Osteocyte (in vitro differentiated cells): ENCODE measurements at regions not wholly inside any gene's neighbourhood (a gene's known extent, or its start where the extent isn't known, plus 50 kb on each side); places are given as distances from the start of the nearest gene placed in this dataset.
A peak's percentile ranks its signal among the peaks of the same experiment; 100 is the strongest.
"Not testable (repeated sequence)": the region's sequence is repeated elsewhere in the genome, so short reads cannot be mapped to it uniquely, and the experiment has no call there.

Experiments used
- DNase-seq: peaks from one replicate; pipeline ENCODE4 v3.0.0; 2021; ENCODE audit warnings: mixed read lengths; ENCODE audit not compliant: unreplicated experiment; ENCODE audit errors: extremely low spot score
- H3K27ac Mint-ChIP-seq: one replicate; pipeline ENCODE4 v1.8.0; 2021; ENCODE audit warnings: mild to moderate bottlenecking, mixed read lengths; ENCODE audit not compliant: unreplicated experiment
- H3K27me3 Mint-ChIP-seq: one replicate; pipeline ENCODE4 v1.8.0; 2021; ENCODE audit warnings: mixed read lengths; ENCODE audit not compliant: unreplicated experiment
- H3K36me3 Mint-ChIP-seq: one replicate; pipeline ENCODE4 v1.8.0; 2021; ENCODE audit warnings: mixed read lengths; ENCODE audit not compliant: unreplicated experiment
- H3K4me1 Mint-ChIP-seq: one replicate; pipeline ENCODE4 v1.8.0; 2021; ENCODE audit warnings: mixed read lengths; ENCODE audit not compliant: unreplicated experiment
- H3K4me3 Mint-ChIP-seq: one replicate; pipeline ENCODE4 v1.8.0; 2021; ENCODE audit warnings: mild to moderate bottlenecking, moderate library complexity, mixed read lengths; ENCODE audit not compliant: unreplicated experiment
- H3K9me3 Mint-ChIP-seq: one replicate; pipeline ENCODE4 v1.8.0; 2021; ENCODE audit warnings: mixed read lengths; ENCODE audit not compliant: unreplicated experiment

- not testable (repeated sequence) for H3K9me3 Mint-ChIP-seq, H3K27ac Mint-ChIP-seq, H3K4me3 Mint-ChIP-seq, H3K27me3 Mint-ChIP-seq, DNase-seq, H3K36me3 Mint-ChIP-seq, H3K4me1 Mint-ChIP-seq
Measured at GRCh38 chr9:63334187-63334586, 1950.8 kb downstream of the FOXD4L5 start.

- not testable (repeated sequence) for H3K27me3 Mint-ChIP-seq, H3K4me1 Mint-ChIP-seq, H3K4me3 Mint-ChIP-seq
Measured at GRCh38 chr9:63333083-63333482, 1951.9 kb downstream of the FOXD4L5 start.

GRCh38 chr9:63328313-63328712 lies 1956.7 kb downstream of the FOXD4L5 start:
- not testable (repeated sequence) for DNase-seq, H3K4me3 Mint-ChIP-seq, H3K4me1 Mint-ChIP-seq, H3K36me3 Mint-ChIP-seq, H3K27ac Mint-ChIP-seq, H3K9me3 Mint-ChIP-seq, H3K27me3 Mint-ChIP-seq

More at GRCh38 chr9:63333083-63333482, 1951.9 kb downstream of the FOXD4L5 start:
- H3K36me3 Mint-ChIP-seq, H3K9me3 Mint-ChIP-seq, DNase-seq, H3K27ac Mint-ChIP-seq: not testable (repeated sequence)

GRCh38 chr9:63327211-63327610 lies 1957.8 kb downstream of the FOXD4L5 start:
- not testable (repeated sequence) for H3K36me3 Mint-ChIP-seq, H3K4me1 Mint-ChIP-seq, H3K4me3 Mint-ChIP-seq, H3K27me3 Mint-ChIP-seq, H3K9me3 Mint-ChIP-seq, DNase-seq, H3K27ac Mint-ChIP-seq

DNA sequence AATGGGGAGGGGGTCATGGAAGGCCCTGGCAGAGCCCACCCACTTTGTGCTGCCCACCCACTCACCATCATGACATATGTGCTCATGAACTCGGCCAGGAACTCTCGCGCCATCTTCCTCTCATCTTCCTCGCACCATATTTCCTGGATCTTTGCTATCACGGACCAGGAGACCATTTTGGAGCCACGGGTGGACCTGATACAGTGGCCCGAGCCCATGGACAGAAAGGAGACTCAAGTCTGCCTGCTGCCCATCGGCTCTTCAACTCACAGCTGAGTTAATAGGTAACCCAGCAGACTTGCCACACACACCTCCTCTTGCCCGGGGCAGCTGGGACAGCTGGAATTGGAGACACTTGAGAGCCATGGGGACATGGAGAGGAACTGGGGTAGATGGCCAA lies 1958.3 kb downstream of the FOXD4L5 start:
- not testable (repeated sequence) for H3K9me3 Mint-ChIP-seq, DNase-seq, H3K4me1 Mint-ChIP-seq, H3K36me3 Mint-ChIP-seq, H3K27ac Mint-ChIP-seq, H3K4me3 Mint-ChIP-seq, H3K27me3 Mint-ChIP-seq

GRCh38 chr9:63325696-63326095 lies 1959.3 kb downstream of the FOXD4L5 start:
- not testable (repeated sequence) for H3K9me3 Mint-ChIP-seq, H3K4me3 Mint-ChIP-seq, H3K36me3 Mint-ChIP-seq, H3K27ac Mint-ChIP-seq, DNase-seq, H3K4me1 Mint-ChIP-seq, H3K27me3 Mint-ChIP-seq

- H3K9me3 Mint-ChIP-seq, H3K4me3 Mint-ChIP-seq, H3K4me1 Mint-ChIP-seq, H3K36me3 Mint-ChIP-seq, DNase-seq, H3K27ac Mint-ChIP-seq, H3K27me3 Mint-ChIP-seq: not testable (repeated sequence)
Measured at GRCh38 chr9:63318093-63318492, 1966.9 kb downstream of the FOXD4L5 start.

- H3K36me3 Mint-ChIP-seq, H3K4me1 Mint-ChIP-seq: not testable (repeated sequence)
Measured at GRCh38 chr9:63315387-63315786, 1969.6 kb downstream of the FOXD4L5 start.

GRCh38 chr9:63296848-63297247 lies 1988.2 kb downstream of the FOXD4L5 start:
- H3K4me3 Mint-ChIP-seq, H3K9me3 Mint-ChIP-seq, H3K4me1 Mint-ChIP-seq, H3K36me3 Mint-ChIP-seq, H3K27ac Mint-ChIP-seq, H3K27me3 Mint-ChIP-seq: not testable (repeated sequence)
- DNase-seq, result peak; percentile 65

More at GRCh38 chr9:63315387-63315786, 1969.6 kb downstream of the FOXD4L5 start:
- H3K9me3 Mint-ChIP-seq, H3K27me3 Mint-ChIP-seq, H3K27ac Mint-ChIP-seq, DNase-seq, H3K4me3 Mint-ChIP-seq: not testable (repeated sequence)

DNA sequence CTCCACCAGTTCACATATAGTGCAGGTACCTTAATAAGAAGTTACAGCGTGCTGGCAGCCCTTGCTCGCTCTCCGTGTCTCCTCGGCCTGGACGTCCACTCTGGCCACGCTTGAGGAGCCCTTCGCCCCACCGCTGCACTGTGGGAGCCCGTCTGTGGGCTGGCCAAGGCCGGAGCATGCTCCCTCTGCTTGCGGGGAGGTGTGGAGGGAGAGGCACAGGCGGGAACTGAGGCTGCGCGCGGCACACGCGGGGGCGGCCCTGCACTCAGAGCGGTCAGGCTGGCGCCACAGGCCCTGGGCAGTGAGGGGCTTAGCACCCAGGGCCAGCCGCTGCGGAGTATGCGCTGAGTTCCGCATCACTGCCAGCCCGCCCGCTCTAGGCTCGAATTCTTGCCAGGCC lies 1988.6 kb downstream of the FOXD4L5 start:
- H3K27me3 Mint-ChIP-seq, H3K9me3 Mint-ChIP-seq, H3K27ac Mint-ChIP-seq, H3K4me1 Mint-ChIP-seq, H3K4me3 Mint-ChIP-seq, H3K36me3 Mint-ChIP-seq: not testable (repeated sequence)
- DNase-seq, result peak; percentile 63

- not testable (repeated sequence) for H3K9me3 Mint-ChIP-seq, H3K27ac Mint-ChIP-seq, H3K36me3 Mint-ChIP-seq
Measured at GRCh38 chr9:63289971-63290370, 1995.0 kb downstream of the FOXD4L5 start.

More at GRCh38 chr9:63289971-63290370, 1995.0 kb downstream of the FOXD4L5 start:
- not testable (repeated sequence) for H3K4me1 Mint-ChIP-seq, DNase-seq, H3K27me3 Mint-ChIP-seq, H3K4me3 Mint-ChIP-seq
